22Rv1 (cell line): ENCODE measurements at regions not wholly inside any gene's neighbourhood (a gene's known extent, or its start where the extent isn't known, plus 50 kb on each side); places are given as distances from the start of the nearest gene placed in this dataset.

ENCODE experiments used
- H3K27ac ChIP-seq: fragments of 450-650 bp; 2 replicates; pipeline ENCODE4 v1.5.1; 2017
- ZFX ChIP-seq: fragments of 450-650 bp; IDR thresholded peaks from 2 replicates; pipeline ENCODE4 v1.6.1; 2017; ENCODE audit warnings: antibody characterized with exemption, borderline replicate concordance
- TF ChIP-seq, protein P1 (sequence below): fragments of 450-650 bp; IDR thresholded peaks from 2 replicates; pipeline ENCODE4 v1.5.1; 2017; ENCODE audit warnings: mild to moderate bottlenecking

DNA sequence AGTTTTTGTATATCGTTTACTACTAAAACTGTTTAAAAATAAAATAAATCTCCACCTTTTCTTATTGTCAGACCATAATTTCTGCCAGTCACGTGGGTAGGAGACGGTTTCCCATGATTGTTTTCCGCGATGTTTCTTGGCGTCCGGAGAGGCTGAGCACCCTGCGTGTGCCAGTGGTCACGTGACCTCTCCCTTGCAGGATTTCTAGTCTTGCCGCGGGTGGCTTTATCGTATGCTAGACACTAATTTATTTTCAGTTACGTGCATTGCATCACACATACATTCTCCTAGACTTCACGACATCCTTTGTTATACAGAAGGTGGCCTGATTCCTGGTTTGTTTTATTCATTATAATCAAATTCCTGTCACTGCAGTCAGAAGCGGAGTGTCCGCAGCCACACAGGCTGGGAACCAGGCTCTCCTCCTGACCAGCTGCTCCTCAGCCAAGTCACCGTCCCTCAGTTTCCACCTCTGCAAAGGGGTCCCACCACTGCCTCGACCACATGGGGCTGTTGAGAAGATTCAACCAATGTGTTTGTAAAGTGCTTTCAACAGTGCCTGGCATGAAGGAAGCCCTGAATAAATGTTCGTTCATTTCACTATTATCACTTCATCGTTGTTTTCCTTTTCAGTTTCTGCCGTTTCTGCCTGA, 203.2 kb upstream of the PPP2R2D start:
- no peak for TF ChIP-seq ZFX
- TF ChIP-seq, protein P1, sequence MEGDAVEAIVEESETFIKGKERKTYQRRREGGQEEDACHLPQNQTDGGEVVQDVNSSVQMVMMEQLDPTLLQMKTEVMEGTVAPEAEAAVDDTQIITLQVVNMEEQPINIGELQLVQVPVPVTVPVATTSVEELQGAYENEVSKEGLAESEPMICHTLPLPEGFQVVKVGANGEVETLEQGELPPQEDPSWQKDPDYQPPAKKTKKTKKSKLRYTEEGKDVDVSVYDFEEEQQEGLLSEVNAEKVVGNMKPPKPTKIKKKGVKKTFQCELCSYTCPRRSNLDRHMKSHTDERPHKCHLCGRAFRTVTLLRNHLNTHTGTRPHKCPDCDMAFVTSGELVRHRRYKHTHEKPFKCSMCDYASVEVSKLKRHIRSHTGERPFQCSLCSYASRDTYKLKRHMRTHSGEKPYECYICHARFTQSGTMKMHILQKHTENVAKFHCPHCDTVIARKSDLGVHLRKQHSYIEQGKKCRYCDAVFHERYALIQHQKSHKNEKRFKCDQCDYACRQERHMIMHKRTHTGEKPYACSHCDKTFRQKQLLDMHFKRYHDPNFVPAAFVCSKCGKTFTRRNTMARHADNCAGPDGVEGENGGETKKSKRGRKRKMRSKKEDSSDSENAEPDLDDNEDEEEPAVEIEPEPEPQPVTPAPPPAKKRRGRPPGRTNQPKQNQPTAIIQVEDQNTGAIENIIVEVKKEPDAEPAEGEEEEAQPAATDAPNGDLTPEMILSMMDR = no peak
- H3K27ac ChIP-seq = no peak overlapping the region

DNA sequence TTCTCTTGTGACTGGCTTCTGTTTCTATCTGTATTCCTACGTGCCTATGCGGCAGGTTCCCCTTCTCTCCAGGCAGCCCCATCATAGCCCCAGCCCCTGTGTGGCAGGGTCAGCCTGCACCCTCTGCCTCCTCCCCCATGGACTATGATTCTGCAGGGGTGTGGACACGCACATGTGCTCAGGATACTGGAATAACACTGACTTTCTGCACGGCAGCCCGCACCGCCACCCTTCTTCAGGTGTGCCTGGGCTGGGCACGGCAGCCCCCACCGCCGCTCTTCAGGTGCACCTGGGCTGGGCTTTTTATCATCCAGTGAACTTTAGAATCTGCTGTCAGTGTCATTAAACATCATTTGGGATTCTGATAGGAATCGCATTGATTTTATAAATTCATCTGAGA, 202.6 kb upstream of the PPP2R2D start:
- H3K27ac ChIP-seq = no peak overlapping the region
- TF ChIP-seq, protein P1 = no peak
- TF ChIP-seq ZFX = no peak

DNA sequence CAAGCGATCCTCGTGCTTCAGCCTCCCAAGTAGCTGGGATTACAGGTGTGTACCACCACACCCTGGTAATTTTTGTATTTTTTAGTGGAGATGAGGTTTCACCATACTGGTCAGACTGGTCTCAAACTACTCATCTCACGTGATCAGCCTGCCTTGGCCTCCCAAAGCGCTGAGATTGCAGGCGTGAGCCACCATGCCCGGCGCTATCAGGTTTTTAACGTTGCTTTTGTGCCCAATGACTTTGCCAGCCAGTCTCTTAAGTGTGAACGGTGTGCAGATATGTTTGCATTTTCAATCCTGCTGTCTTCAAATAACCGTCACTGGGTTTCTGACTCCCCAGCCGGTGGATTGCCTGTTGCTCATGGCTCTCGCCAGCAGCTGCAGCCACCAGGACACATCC, 201.8 kb upstream of the PPP2R2D start:
- TF ChIP-seq, protein P1 = no peak
- no peak for TF ChIP-seq ZFX
- H3K27ac ChIP-seq = no peak overlapping the region

DNA sequence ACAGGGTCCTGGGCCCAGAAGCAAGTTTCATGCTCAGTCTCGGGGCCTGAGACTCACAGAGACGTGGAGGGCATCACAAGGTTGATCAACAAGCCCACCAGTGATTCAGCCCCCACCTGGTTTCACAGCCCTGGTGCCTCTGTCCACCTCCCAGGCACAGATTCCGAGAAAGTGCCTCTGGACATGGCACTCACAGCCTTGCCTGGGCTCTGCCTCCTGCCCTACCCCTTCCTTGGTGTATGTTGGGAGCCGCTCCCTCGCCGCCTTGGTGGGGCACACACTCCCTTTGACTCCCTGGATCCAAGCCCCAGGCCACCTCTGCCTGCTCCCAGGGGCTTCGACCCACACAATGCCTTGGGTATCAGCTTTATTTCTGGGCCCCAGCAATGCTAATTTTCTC, 200.8 kb upstream of the PPP2R2D start:
- no peak overlapping the region for H3K27ac ChIP-seq
- TF ChIP-seq ZFX = no peak
- TF ChIP-seq, protein P1 = no peak

DNA sequence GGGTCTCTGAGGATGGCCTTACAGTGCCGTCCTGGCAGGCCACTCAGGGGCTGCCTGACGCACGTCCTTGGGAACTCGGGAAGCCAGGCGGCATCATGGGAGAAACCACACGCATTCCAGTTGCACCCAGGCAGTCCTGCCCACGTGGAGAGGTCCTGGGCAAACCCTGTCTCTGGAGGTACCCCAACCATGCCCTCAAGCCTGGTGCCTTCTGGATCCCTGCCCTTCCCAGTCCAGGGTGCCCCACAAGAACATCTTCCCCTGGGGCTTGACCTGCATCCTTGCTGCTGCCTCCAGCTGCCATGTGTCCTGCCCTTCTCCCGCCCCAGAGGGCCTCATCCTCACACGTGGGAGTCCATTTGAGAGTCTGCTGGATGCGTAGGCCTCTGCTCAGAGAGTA, 200.3 kb upstream of the PPP2R2D start:
- TF ChIP-seq, protein P1 = no peak
- no peak for TF ChIP-seq ZFX
- H3K27ac ChIP-seq = no peak overlapping the region

DNA sequence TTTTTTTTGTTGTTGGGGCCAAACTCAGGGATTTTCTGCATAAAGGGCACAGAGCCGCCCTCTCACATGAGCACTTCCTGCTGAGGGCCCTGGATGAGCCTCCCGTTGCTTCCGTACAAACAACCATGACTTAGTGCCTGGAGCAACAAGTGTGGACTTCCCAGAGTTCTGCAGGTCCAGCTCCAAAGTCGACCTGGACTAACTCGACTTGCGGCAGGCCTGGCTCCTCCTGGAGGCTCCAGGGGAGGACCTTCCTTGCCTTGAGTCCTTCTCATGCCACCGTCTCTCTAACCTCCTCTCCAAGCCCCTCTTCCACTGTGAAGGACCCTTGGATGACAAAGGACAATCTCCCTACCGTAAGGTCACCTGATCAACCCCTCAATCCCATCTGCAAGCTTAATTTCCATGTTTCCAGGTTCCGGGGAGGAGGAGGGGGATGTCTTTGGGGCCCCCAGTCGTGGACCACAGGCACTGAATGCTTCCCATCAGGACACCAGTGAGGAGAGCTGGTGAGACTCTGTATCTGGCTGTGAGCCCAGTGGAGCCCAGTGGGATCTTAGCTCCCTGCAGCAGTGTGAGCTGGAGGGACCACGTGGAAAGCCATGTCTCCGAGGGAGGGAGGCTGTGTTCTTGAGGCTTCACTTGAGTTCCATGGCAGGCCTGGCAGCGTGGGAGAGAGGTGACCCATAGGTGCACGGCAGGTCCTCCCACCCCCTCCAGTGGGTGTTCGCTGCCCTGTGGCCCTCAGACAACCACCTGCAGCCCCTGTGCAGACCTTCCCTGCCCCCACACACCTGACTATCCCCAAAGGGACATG, 199.5 kb upstream of the PPP2R2D start:
- H3K27ac ChIP-seq = no peak overlapping the region
- TF ChIP-seq, protein P1 = no peak
- no peak for TF ChIP-seq ZFX
